GM04503 (cell line): ENCODE measurements at regions not wholly inside any gene's neighbourhood (a gene's known extent, or its start where the extent isn't known, plus 50 kb on each side); places are given as distances from the start of the nearest gene placed in this dataset.
"Not testable (repeated sequence)": the region's sequence is repeated elsewhere in the genome, so short reads cannot be mapped to it uniquely, and the experiment has no call there.

Experiments used
- DNase-seq: peaks from one replicate; pipeline ENCODE4 v3.0.0-alpha.2; 2012; ENCODE audit warnings: low read depth

DNA sequence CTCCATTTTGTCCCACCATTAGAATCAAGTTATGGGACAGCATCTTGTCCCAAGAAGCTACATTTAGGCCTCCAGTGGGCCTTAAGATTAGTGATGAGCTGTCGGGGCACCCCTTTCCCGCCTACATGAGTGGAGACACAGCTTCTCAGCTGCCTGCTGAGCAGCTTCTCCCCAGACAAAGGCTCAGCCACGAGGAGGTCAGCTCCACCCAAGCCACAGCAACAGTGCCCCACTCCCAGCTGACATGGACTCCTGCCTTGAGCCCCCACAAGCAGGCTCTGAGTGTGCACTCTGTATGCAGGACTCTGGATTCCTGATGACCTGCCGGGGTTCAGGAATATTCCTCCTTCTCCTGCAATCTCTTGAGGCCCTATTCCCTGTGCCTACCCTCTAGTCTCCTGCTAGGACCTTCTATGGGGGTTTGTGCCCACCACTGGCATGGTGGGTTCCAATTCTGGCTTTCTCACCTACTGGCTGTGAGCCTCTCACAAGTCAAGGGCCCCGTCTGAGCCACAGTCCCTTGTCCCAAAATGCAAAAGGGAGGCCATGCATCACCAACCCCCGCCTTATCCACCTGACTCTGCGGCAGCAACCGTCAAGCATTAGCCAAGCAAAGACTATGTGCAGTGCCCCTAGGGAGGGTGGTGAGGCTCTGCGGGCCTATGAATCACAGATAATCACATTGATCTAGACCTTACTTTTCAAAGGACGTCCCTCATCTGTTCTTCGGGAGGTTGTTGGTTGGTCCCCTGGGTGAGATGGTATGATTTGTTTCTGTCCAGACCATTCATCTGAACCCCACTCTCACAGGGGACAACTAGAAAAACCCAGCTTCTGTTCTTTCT is 269.1 kb downstream of the MED10 start:
- no peak for DNase-seq

DNA sequence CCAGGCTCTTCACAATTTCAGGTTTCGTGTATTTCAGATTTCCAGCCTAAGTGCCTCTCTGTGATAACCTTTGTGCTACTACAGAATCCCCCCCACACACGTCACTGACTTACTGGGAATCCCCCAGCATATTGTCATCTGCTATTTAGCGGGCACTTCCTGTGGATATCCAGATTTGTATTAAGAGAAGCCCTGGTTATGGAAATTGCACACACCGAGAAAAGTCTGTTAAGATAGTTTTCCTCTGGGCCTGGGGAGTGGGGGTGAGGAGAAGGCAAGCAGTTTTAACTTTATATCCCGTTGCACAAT is 269.9 kb downstream of the MED10 start:
- DNase-seq, result no peak

DNA sequence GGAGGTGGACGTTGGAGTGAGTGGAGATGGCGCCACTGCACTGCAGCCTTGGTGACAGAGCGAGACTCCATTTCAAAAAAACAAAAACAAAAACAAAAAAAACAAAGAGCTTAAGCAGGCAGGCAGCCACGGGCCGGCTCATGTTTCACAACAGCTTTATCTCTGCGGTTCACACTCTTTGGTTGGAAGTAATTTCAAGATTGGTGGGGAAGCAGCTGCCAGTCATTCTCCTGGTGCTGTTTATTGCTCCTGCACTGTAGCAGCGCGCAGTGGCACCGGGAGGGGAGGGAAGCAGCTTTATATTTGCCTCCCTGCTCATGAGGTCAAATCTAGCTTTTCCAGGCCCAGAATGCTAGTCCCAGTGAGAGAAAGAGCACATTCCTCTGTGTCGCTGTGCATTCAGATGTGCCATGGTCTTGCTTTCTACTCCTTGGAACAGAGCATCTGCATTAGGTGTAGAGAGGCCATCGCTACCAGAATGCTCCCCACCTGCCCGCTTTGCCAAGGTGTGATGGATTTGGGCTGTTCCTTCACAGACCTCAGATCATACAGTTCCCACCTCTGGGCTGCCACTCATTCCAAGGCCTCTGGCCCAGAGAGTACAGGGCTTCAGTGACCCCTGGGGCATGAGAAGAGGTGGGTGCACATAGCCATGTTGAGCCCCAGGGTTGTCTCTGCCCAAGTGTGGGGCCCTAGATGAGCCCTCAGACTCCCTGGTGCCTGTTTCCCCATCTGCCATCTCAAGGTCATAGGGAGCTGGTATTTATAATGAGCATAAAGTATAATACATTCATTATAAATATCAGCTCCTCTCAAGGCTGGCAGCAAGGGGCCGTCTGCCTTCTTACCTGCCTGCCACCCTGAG is 270.4 kb downstream of the MED10 start:
- no peak for DNase-seq

DNA sequence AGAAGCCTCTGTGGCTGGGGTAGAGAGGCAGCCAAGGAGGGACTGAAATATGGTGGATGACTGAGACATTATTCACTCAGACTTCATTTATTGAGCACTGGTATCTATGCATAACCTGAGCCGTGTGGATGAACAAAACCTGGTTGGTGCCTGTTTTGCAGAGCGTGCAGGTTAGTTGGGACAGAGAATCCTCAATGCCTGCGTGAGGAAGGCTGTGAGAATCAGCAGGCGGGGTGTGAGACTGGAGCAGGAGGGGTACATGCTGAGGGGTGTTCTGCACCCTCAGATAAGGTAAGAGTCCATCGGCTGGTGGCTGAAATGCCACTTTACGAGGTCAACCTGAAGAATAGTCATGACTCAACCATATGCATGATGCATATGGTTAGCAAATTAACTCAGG is 271.6 kb downstream of the MED10 start:
- DNase-seq, result no peak

DNA sequence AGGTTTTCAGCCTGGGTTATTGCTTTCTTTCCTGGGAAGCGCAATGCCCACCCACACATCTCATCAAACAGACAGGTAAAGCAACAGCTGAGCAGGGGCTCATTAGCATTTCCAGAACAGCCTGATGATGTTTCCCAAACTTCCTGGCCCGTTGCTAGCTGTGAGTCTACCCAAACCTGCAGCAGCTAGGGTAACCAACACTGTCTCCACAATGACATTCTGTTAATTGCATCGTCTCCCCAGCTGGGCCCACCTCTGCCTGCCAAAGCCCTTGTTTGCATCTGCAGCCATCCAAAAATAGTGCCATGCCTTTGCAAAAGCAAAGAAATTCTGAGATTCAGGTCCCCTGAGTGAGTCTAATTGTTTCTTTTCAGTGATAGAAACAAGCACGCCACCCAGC is 273.0 kb downstream of the MED10 start:
- DNase-seq, result no peak

DNA sequence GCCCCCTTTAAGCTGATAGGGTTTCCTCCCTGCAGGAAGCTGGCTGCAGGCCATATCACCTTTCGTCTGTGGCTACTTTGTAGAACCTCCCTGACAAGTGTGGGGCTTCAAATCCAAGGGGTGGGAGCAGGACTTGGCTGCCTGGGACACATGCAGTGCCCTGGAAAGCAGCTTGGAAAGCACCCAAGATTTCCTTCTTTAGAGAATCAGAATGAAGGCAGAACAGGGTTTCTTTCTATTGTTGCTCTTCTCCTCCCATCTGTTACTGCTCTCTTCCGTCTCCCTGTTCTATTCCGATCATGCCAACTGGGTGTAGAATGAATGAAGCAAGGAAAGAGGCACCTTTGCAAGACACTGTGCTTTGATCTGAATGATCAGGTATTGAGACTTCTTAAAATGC is 282.2 kb downstream of the MED10 start:
- no peak for DNase-seq

DNA sequence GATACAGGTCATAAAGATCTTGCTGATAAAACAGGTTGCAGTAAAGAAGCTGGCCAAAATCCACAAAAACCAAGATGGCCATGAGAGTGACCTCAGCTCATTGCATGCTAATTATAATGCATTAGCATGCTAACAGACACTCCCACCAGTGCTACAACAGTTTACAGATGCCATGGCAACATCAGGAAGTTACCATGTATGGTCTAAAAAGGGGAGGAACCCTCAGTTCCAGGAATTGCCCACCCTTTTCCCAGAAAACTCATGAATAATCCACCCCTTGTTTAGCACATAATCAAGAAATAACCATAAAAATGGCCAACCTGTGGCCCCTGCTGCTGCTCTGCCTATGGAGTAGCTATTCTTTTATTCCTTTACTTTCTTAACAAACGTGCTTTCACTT is 284.2 kb downstream of the MED10 start:
- not testable (repeated sequence) for DNase-seq

DNA sequence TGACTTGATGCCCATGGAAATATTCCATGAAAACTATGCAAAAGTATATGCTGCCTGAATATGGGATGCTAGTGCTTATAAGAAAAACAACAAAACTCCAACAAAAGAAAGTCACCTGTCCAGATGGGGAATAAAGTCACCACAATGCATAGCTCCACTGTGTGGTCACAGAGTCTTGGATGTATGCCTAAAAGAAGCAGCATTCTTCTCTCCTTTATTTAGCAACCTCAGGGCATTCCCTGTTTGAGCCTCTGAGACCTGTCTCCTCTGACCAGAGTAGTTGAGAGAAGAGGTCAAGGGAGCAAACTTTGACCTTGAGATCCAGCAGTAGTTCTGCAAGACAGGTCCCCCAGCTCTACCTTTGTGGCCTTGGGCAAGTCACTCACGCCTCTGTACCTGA is 287.5 kb downstream of the MED10 start:
- DNase-seq, result no peak

DNA sequence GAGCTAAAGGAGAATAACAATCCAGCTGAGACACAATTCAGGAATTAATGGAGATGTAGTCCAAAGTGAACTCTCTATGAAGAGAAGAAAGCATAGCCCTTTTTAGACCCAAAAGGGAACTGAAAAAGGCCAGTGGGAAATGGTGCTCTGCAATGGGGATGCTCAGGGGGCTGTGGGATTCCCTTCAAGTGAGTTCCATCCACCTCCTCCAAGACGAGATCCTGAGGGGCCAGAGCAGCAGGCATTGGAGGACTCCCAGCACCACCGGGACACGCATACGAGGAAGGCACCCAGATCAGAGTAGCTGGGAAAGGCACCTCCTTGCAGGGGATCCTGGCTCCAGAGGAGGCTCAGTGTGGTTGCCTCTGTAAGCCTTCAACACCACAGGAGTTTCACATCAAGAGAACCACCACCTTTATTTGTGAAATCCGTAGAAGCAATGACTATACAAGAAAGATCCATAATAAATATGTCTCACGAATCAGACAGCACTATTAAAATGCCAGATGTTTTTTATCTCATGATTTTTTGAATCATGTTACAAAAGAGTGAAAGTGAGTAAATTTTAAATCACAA is 288.2 kb downstream of the MED10 start:
- DNase-seq, result no peak

DNA sequence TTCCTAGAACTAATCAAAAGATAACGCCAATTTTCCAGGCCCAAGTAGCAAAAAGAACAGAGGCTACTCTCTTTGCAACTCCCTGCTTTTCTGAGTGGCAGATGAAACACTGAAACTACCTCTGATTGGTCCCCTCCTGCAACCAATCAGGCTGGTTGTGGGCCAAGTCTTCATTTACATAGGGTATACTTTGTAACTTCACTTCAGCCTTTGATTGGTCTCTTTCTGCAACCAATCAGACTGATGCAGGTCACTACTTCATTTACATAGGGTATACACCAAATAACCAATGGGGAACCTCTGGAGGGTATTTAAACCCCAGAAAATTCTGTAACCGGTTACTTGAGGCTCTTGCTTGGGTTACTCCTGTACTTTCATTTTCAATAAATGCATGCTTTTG is 289.6 kb downstream of the MED10 start:
- no peak for DNase-seq

DNA sequence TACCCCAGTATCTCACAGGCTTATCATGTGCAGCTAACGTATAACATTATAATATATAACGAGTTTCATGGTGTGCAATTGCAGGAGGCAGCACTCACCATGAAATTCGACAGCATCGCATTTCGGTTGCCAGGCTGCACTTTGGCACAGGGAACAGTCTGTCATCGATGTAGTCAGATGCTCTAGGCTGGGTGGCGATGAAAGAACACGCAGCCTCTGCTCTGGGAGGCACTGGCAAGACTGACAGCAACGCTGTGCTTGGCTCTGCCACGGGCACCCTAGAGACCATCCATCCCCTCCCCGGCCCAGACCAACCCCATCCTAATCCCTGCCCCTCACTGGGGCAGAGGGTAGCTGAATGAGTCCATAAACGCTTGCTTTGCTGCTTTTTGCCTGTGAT is 290.8 kb downstream of the MED10 start:
- no peak for DNase-seq

DNA sequence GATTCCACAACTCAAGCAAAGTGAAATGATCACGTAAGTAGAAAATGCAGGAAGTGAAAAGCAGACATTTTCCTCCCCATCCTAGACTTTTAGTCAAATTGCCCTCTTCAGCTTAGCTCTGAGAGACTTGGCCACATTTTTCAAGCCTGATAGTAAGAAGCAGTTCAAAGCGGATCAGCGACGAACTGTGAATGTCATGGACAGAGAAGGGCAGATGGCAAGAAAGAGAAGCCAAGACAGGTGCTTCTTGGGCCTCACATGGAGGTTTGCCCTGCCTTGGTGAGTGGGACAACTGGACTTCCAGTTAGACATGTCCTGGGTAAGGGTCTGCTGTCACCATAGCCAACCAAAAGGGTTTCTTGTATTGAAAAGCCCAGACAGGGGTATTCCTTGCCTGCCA is 291.5 kb downstream of the MED10 start:
- DNase-seq, result no peak

DNA sequence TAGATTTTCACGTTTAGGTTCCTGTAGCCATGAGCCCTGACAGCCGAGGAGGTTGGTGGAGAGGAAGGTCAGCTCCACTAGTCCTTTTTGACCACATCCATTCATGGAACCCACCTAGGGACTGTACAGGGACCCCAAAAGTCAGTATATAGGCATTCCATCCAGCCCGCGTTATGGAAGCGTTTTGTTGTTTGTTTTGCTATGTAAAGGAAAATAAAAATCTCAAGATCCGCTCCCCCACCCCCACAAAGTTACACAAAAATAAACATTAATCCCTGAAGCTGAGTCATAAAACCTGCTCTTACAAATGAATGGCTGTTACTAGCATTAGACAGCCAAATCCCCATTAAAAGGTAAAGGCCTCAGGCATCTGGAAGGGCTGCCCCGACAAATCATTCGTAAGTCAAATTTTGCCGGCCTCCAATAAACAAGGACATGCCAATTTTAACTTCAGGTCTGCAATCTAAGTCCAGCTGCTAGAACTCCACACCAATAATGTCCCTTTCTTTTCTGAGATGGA is 292.9 kb downstream of the MED10 start:
- no peak for DNase-seq

DNA sequence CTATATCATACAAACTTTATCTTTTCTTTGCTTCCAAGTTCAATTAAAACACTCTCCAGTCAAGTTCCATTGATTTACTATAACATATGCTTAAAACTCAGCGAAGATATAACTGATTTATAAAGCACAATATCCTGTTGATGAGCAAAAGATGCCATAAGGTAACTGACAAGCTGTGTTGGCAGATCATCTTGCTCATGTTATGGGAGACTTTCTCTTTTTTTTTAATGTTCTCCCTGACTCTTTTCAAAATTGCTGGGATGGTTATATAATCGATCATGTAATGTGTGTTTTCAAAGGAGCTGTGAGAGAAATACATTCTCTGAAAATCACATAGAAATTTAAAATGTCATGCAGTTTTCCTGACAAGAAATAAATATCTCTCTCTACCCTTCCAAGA is 293.5 kb downstream of the MED10 start:
- DNase-seq, result no peak

DNA sequence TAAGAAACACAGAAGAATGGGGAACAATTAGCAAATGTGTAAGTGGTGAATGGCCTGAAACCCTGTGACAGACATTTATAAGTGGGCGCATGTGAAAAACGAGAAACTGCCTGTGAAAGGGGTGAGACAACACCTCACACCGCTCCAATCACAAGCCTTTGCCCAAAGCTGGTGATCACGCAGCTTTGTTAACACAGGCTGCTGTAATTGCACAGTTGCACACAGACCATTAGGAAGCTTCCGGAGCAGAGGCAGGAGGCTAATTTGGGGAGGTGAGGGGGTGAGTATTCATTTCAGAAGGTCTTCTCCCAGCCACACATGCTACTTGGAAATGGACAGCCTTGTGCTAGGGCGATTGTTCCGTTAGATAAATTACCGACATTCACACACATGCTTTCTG is 294.0 kb downstream of the MED10 start:
- no peak for DNase-seq

DNA sequence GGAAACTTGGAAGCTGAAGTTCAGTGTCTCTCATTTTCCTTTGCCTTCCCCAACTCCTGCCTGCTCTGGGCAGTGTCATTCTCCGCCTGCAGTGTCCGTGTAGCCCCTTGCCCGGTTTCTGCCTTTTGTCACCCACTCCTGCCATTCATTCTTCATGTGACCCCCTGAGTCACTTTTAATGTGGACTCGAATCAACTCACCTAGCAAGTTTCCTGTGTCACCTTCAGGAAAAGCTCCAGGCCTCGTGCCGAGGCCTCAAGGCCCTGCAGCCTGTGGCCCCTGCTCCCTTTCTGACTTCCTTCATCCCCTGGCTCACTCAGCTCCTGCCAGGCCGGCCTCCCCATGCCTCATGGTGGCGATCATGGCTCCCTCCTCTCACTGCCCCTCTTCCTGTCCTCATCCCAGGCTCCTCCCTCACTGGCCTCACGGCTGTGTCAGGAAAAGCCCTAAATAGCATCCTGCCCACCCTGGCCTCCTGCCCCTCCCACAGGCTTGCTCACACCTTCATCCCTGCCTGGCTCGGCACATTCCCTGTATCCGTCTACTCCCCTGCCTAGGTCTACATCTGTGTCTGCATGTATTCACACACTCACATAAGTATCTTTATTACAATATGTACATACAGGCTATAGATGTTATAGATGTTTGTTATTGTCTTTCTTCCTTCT is 294.9 kb downstream of the MED10 start:
- DNase-seq, result no peak

DNA sequence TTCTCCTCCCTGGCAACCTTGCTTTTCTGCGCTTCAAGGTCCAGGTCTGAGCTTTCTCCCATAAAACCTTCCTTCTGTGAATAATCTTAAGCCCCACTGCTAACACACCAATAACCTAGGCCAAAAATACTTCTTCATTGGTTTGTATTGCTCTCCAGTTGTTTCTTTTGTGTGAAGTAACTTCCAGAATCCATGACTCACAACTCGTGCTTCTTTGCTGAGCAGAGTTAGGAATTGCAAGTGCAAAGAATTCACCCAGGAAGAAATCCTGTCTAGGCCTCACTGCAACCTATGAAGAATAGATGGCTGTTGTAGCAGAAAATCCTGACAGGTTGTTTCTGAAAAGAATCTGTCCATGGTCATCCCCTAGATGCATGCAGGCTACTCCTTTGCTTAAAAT is 295.7 kb downstream of the MED10 start:
- no peak for DNase-seq

DNA sequence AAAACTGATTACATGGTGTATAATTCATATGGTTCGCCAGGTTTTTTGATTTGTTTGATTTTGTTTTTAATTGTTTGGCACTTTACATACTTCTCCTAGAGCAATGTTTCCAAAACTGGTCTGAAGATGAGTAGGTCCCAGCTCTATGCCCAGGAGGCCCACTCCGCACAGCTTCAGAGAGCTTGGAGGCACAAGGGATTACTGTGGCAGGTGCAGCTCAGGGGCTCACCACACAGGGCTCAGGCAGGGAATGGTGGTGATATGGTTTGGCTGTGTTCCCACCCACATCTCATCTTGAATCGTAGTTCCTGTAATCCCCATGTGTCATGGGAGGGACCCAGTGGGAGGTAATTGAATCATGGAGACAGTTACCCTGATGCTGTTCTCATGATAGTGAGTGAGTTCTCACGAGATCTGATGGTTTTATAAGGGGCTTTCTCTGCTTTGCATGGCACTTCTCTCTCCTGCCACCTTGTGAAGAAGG is 296.6 kb downstream of the MED10 start:
- no peak for DNase-seq

DNA sequence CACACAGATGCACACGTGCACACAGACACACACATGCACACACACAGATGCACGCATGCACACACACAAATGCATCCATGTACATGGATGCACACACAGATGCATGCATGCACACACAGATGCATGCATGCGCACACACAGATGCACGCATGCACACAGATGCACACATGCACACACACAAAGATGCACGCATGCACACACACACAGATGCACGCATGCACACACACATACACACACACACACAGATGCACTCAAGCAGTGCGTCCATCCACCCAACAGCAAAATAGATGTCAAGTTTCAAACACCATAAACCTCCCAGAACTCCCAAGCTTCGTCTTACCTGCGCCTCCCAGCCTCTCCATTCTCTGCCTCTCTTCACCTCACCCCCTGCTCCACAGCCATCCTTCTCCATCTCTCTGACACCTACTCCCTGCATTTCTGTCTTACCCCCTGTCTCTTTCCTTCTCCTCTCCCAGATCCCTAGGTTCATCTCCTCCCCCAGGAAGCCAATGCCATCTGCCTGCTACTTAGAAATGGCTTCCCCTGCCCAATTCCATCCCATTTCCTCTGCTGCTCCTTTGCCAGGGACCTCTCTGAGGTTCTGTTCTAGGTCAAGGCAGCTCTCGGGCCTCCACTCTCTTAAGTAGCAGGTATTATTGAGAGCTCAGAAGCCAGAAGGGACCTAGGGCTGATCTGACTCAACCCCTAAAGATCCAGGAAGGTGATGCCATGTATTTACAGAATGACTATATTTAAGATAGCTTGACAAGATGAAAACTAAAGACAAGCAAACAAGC is 297.2 kb downstream of the MED10 start:
- no peak for DNase-seq

DNA sequence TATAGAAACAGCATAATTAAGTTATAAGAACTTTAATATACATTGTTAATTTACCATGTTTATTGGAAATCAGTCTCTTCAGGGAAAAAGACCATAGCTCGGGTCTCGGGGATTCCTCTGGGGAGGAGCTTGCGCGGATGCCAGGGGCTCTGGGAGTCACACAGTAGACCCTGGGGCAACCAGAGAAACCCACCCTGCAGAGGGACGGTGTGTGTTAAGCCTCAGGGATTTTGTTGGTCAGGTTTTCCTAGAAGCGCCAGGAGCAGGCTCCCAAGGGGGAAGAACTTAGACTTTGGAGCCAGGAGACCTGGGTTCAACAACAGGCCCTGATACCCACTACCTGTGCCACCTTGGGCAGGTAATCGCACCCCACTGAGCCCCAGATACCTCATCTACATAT is 297.9 kb downstream of the MED10 start:
- no peak for DNase-seq

DNA sequence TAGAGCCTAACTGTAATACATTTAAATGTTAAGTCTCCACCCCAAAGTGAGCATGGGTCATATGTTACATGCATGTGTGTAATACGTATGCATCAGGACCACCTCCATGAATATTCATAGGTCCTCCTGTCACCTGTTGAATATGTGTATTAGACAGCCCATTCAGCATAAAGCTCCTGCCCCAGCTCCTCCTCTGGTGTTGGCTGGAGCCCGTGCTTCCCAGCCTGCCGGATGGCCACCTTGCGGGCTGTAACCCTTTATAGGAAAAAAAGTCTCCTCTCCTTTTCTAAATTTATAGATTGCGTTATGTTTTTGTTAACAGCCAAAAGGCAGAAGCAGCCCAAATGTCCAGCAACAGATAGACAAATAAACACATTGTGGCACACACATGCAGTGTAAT is 299.5 kb downstream of the MED10 start:
- DNase-seq, result no peak
